SK-N-SH (cell line): ENCODE measurements at regions not wholly inside any gene's neighbourhood (a gene's known extent, or its start where the extent isn't known, plus 50 kb on each side); places are given as distances from the start of the nearest gene placed in this dataset.

Source experiments
- EZH2phosphoT487 ChIP-seq: fragments of 200-600 bp; sonication (generic); IDR thresholded peaks from 2 replicates; pipeline ENCODE4 v1.6.1; 2017; ENCODE audit warnings: low read depth, mixed run types, mild to moderate bottlenecking, antibody characterized with exemption, moderate library complexity, borderline replicate concordance
- GABPA ChIP-seq: IDR thresholded peaks from 2 replicates; pipeline ENCODE4 v1.4.0; 2012; ENCODE audit warnings: low read depth, mild to moderate bottlenecking
- GATA2 ChIP-seq: sonication (generic); formaldehyde crosslinking; IDR thresholded peaks from 2 replicates; pipeline ENCODE4 v1.5.0; 2020; ENCODE audit warnings: mild to moderate bottlenecking, missing genetic modification reagents
- MXI1 ChIP-seq: IDR thresholded peaks from 2 replicates; pipeline ENCODE4 v1.6.1; 2012; ENCODE audit warnings: mild to moderate bottlenecking, low read depth, low read length, improper control_type of control experiment
- POLR2AphosphoS5 ChIP-seq: IDR thresholded peaks from 2 replicates; pipeline ENCODE4 v1.6.1; 2012; ENCODE audit warnings: low read depth, low read length
- RAD21 ChIP-seq: IDR thresholded peaks from 2 replicates; pipeline ENCODE4 v1.6.1; 2012; ENCODE audit warnings: mild to moderate bottlenecking, low read length
- TCF12 ChIP-seq: IDR thresholded peaks from 2 replicates; pipeline ENCODE4 v1.4.0; 2012
- TF ChIP-seq, protein P1 (sequence below): fragments of 200-600 bp; sonication (generic); IDR thresholded peaks from 2 replicates; pipeline ENCODE4 v1.6.1; 2017; ENCODE audit warnings: antibody characterized with exemption, mild to moderate bottlenecking, moderate library complexity
- TF ChIP-seq, protein P2 (sequence below): IDR thresholded peaks from 2 replicates; pipeline ENCODE4 v1.6.1; 2012; ENCODE audit warnings: mild to moderate bottlenecking, low read depth, low read length, moderate library complexity
- TF ChIP-seq, protein P3 (sequence below): IDR thresholded peaks from 2 replicates; pipeline ENCODE4 v1.4.0; 2012; ENCODE audit warnings: low read depth, borderline replicate concordance
- TF ChIP-seq, protein P4 (sequence below): fragments of 150-350 bp; IDR thresholded peaks from 2 replicates; pipeline ENCODE4 v1.6.1; 2017; ENCODE audit warnings: antibody characterized with exemption, low read length, low read depth, borderline replicate concordance

DNA sequence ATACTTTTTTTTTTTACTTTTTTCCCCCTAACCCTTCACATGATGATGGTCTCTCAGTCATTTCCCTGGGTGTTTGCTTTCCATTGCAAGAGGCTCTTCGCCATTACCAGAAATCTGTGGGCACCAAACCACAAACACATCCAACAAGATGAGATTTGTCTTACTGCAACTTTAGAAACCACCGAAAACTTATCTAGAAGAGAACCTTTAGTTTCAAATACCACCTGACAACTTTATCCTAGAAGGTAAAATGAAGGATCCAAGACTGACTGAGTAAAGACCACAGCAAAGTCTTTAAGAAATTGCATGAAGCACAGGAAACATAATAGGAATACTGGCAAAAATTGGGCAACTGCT is 363.3 kb upstream of the MBL2 start:
- TF ChIP-seq, protein P1, sequence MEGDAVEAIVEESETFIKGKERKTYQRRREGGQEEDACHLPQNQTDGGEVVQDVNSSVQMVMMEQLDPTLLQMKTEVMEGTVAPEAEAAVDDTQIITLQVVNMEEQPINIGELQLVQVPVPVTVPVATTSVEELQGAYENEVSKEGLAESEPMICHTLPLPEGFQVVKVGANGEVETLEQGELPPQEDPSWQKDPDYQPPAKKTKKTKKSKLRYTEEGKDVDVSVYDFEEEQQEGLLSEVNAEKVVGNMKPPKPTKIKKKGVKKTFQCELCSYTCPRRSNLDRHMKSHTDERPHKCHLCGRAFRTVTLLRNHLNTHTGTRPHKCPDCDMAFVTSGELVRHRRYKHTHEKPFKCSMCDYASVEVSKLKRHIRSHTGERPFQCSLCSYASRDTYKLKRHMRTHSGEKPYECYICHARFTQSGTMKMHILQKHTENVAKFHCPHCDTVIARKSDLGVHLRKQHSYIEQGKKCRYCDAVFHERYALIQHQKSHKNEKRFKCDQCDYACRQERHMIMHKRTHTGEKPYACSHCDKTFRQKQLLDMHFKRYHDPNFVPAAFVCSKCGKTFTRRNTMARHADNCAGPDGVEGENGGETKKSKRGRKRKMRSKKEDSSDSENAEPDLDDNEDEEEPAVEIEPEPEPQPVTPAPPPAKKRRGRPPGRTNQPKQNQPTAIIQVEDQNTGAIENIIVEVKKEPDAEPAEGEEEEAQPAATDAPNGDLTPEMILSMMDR: no peak
- TF ChIP-seq, protein P2, sequence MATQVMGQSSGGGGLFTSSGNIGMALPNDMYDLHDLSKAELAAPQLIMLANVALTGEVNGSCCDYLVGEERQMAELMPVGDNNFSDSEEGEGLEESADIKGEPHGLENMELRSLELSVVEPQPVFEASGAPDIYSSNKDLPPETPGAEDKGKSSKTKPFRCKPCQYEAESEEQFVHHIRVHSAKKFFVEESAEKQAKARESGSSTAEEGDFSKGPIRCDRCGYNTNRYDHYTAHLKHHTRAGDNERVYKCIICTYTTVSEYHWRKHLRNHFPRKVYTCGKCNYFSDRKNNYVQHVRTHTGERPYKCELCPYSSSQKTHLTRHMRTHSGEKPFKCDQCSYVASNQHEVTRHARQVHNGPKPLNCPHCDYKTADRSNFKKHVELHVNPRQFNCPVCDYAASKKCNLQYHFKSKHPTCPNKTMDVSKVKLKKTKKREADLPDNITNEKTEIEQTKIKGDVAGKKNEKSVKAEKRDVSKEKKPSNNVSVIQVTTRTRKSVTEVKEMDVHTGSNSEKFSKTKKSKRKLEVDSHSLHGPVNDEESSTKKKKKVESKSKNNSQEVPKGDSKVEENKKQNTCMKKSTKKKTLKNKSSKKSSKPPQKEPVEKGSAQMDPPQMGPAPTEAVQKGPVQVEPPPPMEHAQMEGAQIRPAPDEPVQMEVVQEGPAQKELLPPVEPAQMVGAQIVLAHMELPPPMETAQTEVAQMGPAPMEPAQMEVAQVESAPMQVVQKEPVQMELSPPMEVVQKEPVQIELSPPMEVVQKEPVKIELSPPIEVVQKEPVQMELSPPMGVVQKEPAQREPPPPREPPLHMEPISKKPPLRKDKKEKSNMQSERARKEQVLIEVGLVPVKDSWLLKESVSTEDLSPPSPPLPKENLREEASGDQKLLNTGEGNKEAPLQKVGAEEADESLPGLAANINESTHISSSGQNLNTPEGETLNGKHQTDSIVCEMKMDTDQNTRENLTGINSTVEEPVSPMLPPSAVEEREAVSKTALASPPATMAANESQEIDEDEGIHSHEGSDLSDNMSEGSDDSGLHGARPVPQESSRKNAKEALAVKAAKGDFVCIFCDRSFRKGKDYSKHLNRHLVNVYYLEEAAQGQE: no peak
- no peak for TF ChIP-seq GATA2 (CRISPR knock-in tag)
- TF ChIP-seq, protein P3, sequence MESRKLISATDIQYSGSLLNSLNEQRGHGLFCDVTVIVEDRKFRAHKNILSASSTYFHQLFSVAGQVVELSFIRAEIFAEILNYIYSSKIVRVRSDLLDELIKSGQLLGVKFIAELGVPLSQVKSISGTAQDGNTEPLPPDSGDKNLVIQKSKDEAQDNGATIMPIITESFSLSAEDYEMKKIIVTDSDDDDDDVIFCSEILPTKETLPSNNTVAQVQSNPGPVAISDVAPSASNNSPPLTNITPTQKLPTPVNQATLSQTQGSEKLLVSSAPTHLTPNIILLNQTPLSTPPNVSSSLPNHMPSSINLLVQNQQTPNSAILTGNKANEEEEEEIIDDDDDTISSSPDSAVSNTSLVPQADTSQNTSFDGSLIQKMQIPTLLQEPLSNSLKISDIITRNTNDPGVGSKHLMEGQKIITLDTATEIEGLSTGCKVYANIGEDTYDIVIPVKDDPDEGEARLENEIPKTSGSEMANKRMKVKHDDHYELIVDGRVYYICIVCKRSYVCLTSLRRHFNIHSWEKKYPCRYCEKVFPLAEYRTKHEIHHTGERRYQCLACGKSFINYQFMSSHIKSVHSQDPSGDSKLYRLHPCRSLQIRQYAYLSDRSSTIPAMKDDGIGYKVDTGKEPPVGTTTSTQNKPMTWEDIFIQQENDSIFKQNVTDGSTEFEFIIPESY: no peak
- TF ChIP-seq, protein P4, sequence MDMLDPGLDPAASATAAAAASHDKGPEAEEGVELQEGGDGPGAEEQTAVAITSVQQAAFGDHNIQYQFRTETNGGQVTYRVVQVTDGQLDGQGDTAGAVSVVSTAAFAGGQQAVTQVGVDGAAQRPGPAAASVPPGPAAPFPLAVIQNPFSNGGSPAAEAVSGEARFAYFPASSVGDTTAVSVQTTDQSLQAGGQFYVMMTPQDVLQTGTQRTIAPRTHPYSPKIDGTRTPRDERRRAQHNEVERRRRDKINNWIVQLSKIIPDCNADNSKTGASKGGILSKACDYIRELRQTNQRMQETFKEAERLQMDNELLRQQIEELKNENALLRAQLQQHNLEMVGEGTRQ: no peak
- no peak for TF ChIP-seq POLR2AphosphoS5
- no peak for TF ChIP-seq MXI1
- TF ChIP-seq RAD21: no peak
- TF ChIP-seq EZH2phosphoT487: no peak
- TF ChIP-seq TCF12: no peak
- TF ChIP-seq GABPA: no peak
